LHCN-M2 (cell line): ENCODE measurements at regions not wholly inside any gene's neighbourhood (a gene's known extent, or its start where the extent isn't known, plus 50 kb on each side); places are given as distances from the start of the nearest gene placed in this dataset.
"Not testable (repeated sequence)": the region's sequence is repeated elsewhere in the genome, so short reads cannot be mapped to it uniquely, and the experiment has no call there.

ENCODE experiments used
- DNase-seq: peaks from one replicate; pipeline ENCODE4 v3.0.0-alpha.2; 2012; ENCODE audit warnings: low read depth

GRCh38 chr9:84054341-84055010, 73.9 kb downstream of the RMI1 start:
- peak; percentile 68 for DNase-seq

- DNase-seq: no peak
Measured at GRCh38 chr9:84057662-84058061, 77.1 kb downstream of the RMI1 start.

DNA sequence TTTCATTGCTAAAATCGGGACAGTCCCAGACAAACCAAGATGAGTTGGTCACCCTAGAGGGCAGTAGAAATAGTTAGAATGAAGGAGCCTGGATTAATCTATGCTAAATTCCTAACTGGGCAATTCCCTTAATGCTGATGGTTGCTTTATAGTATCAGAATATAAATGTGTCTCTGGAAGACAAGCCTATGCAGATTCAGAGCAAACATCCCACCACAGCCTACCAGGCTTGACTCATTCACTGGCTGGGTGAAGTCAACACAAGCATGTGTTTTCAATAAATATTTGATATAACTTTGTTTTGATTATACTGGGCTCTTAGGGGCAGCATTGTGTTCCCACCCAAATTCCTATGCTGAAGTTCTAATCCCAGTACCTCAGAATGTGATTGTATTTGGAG, 79.3 kb downstream of the RMI1 start:
- peak; percentile 4 for DNase-seq

DNA sequence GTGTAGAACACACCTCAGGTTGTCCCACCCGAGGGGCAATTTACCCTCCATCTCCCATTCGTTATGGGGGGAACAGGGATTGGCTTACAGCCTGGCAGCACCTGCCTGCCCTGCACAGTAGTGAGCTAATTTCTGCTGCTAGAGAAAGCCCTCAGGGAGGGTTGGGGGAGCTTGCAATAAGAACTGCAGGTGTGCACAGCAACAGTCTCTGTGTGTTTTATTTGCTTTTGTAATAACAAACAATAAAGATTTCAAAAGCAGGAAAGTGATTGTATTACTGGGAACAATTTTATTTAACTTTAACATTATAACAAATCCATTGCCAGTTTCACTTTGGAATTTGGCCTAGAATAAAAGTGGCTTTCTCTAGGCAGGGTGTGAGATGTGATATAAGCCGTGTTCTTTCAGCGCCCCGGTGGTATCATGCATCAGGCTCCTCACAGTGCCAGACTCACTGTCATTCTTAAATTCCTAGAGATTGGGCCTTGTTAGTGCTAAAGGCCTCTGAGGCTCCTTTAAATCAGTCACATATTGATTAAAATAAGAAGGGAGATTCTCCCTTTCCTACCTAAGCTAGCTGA, 81.1 kb downstream of the RMI1 start:
- DNase-seq: no peak

DNA sequence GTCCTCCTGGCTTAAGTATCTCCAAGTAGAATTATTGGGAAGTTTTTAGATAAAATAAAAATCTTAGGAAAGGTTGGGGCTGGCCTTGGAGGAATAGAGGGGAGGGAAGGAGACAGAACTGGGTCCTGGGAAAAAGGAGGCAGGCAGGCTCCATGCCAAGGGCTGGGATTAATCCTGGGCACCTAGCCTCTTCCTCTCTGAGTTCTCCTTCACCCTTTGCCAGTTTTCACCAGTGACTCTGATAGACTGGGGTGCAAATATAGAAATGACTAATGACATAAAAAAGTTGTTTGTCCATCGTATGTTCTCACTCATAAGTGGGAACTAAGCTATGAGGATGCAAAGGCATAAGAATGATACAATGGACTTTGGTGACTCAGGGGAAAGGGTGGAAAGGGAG, 81.9 kb downstream of the RMI1 start:
- DNase-seq: no peak

- DNase-seq: no peak
Measured at GRCh38 chr9:84067821-84068220, 87.2 kb downstream of the RMI1 start.

- DNase-seq: no peak
Measured at GRCh38 chr9:84068872-84069271, 88.3 kb downstream of the RMI1 start.

DNA sequence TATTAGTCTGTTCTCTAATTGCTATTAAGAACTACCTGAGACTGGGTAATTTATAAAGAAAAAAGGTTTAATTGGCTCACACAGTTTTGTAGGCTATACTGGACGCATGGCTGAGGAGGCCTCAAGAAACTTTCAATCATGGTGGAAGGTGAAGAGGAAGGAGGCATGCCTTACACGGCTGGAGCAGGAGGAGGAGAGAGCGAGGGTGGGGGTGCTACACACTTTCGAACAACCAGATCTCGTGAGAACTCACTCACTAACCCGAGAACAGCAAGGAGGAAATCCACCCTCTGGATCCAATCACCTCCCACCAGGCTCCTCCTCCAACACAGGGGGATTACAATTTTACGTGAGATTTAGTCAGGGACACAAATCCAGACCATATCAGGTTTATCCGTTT, 90.0 kb downstream of the RMI1 start:
- no peak for DNase-seq

DNA sequence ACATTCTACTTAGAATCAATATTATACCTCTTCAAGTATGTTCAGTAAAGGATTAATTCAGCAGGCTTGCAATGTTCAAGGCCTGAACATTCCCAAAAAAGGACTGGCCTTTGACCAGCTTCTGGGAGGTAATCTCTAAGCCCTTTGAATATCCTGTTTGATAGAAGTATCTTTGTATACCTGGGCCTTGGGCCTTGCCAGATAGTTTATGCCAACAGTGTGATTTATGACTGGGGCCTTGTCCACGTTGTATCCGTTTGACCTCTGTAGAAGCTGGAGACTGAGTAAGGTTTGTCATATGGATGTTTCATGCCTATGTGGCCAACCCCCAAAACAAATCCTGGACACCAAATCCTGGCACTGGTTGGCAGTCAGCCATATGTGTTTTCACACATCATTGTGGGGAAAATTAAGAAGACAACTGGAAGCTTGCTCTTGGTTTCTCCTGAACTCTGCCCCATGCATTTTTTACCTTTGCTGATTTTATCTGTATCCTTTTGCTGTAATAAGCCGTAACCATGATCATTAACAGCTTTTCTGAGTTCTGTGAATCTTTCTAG, 92.1 kb downstream of the RMI1 start:
- no peak for DNase-seq

GRCh38 chr9:84075004-84075403, 94.4 kb downstream of the RMI1 start:
- no peak for DNase-seq

GRCh38 chr9:84076384-84076783, 95.8 kb downstream of the RMI1 start:
- DNase-seq: no peak

GRCh38 chr9:84077816-84078215, 97.2 kb downstream of the RMI1 start:
- DNase-seq: not testable (repeated sequence)

DNA sequence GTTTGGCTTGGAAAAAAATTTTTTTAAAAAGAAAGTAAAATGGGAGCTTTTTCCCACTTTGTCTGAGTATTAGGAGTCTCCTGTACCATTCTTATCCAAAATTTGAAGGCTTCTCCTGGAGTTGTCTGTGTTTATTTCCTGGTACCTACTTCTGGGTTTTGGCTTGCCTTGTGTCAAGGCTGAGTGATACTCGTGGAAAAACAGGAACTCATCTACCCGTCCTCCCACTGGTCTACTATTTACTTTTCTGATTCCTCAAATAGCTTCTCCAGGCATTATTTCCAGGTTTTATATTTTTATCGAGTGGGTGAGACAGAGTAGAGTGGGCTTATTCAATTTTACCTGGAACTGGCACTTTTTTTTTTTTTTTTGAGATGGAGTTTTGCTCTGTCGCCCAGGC, 99.4 kb downstream of the RMI1 start:
- no peak for DNase-seq

DNA sequence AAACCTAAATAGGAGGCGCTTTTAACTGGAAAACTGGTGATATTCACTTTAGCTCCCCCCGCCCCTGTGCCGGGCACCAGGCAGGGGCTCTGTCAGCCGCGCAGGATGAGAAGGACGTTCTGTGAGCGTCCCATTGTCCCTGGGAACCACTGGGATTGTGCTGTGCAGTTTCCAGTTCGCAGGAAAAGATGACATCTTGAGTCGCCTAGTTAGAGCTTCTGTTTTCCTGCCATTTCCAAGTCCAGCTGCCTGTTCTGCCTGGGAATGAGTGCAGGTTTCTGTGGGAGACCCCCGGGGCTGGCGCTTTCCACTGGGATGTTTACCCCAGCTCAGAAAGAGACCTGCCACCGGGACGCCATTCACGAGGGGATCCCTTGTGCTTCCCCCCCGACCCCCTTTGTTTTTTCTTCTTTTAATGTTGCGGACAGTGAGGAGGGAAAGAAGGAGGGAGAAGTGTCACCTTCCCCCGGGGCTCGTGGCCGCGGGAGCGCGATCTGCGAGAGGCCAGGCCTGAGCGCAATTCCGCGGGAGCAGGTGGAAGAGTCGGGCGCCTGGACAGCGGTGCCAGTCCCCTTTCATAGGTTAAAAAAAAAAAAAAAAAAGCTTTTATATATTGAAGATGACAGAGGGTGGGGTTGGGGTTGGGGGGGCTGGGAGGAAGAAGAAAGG, 121.5 kb downstream of the RMI1 start:
- DNase-seq: no peak

DNA sequence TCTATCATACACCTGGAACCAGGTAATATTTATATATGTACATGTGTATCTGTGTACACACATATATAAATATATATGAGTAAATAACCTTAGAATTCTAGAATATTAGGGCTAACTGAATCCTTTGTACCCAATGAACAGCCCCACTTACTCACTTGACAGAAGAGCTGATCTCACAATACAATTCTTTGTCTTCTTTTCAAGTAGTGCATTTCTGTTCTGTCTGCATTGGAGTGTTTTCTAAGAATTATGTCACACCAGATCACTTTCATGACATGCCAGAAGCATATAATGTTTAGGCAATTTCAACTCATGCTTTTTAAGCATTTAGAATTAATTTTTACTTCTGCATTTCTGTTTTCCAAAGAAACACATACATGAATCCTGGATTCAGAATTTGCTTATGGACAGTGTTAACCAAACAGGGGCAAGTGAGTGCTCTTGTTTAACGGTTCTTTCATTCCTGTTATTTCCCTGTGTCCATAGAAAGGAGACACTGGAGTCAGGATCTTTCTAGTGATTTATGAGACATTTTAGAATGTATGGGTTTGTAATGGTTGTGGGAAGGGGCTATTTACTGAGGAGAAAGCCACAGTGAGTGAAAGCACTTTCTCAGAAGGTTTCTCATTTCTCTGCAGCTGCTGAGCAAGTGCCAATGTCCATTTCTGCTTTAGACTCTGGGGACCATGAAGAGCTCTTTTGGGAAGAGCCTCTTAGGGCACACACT, 123.2 kb downstream of the RMI1 start:
- DNase-seq: no peak

DNA sequence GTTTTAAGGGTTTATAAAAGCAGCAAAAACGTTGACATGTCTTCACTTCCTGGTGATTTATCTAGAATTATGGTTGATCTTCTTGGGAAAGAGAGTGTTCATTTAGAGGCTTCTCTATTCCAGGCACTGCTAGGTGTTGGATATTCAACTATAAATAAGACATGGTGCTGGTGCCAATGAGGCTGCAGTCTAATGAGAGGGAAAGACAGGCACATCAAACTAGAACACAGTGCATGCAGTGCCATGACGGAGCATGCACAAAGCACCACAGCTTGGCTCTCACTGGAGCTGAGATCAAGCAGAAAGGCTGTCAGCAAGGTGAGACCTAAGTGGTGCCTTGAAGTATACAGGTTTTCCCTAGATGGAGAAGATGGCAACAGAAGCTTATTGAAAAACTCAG, 126.5 kb downstream of the RMI1 start:
- DNase-seq: no peak

- DNase-seq: no peak
Measured at GRCh38 chr9:84107995-84108394, 127.4 kb downstream of the RMI1 start.

GRCh38 chr9:84111726-84112125, 131.1 kb downstream of the RMI1 start:
- DNase-seq: peak; percentile 93

DNA sequence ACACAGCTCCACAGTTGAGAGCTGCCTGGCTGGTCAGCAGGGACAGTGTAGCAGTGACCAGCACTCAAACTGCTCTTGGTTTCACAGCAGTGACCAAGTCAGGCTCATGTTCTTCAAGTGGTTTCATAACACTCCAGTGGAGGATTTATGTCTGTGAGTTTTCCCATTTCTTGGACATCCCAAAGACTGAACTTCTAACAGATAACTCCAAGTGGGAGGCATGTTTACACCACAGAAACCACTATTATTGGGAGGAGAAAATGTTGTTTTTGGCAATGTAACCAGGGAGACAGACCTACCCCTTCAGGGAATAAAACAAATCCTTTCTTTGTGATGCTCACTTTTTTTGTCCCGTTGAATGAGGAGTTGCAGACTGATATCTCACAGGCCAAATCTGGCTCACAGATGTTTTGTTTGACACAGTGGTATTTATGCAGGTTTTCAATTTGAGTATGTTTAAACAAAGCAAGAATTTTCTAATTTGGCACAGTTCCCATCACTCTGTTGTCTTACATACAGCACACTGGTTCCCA, 141.5 kb downstream of the RMI1 start:
- DNase-seq: peak; percentile 82

GRCh38 chr9:84122572-84122971, 142.0 kb downstream of the RMI1 start:
- DNase-seq: no peak

DNA sequence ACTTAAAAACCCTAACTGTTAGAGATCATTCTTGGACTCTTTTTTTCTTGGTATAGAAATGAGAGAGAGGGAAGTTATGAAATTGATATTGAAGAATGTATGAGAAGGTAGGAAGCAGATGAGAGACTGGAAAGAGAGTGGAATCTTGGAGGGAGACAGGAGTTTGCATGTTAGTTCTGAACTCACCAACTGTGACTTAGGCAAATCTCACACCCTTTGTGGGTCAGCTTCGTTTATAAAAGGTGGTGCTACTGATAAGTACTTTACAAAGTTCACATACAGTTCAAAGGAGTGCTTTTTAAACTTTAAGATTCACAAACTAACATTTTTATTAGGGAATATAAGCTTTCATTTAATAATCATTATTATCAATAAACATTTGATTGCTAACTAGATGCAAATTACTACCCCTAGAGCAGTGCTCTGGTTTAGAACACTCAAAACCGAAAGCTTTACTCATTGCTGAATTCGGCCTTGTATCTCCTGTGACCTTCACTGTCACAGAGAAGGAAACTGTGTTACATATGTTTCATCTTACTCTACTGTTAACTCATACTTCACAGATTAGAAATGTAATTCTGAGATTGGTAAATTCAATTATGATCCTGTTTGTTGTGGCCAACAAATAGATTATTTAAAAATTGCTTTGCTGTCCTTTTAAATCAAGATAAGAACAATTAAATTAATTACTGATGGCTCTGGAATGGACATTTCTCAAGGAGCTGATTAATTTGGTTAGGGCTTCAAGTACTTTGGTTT, 143.2 kb downstream of the RMI1 start:
- DNase-seq: no peak
